COR-L47 (cell line): ENCODE measurements at regions not wholly inside any gene's neighbourhood (a gene's known extent, or its start where the extent isn't known, plus 50 kb on each side); places are given as distances from the start of the nearest gene placed in this dataset.
"Not testable (repeated sequence)": the region's sequence is repeated elsewhere in the genome, so short reads cannot be mapped to it uniquely, and the experiment has no call there.

Source experiments
- DNase-seq: peaks from one replicate; lab custom pipeline; 2025; lab: John Stamatoyannopoulos, UW

- no peak for DNase-seq
Observed at GRCh38 chr10:21057436-21057835, 160.3 kb upstream of the NEBL start.

DNA sequence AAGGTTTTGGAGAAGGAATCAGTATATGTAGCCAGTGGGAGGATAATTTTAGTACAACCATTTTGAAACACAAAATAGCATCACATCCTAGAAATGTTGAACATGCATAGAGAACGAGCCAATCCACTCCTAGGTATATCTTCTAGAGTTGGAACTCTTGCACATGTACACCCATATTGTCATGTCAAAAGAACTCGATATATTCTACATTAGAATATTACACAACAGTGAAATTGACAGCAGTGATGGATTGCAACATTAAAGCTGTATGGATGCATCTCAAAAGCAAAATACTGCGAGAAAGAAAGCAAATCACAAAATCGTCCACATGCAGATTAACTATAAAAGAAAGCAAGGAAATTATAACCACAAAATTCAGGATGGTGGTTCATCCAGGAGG, 159.3 kb upstream of the NEBL start:
- no peak for DNase-seq

GRCh38 chr10:21055339-21056135, 158.4 kb upstream of the NEBL start:
- no peak for DNase-seq

- no peak for DNase-seq
Observed at GRCh38 chr10:21053953-21054690, 157.0 kb upstream of the NEBL start.

GRCh38 chr10:21052709-21053104, 155.6 kb upstream of the NEBL start:
- no peak for DNase-seq

DNA sequence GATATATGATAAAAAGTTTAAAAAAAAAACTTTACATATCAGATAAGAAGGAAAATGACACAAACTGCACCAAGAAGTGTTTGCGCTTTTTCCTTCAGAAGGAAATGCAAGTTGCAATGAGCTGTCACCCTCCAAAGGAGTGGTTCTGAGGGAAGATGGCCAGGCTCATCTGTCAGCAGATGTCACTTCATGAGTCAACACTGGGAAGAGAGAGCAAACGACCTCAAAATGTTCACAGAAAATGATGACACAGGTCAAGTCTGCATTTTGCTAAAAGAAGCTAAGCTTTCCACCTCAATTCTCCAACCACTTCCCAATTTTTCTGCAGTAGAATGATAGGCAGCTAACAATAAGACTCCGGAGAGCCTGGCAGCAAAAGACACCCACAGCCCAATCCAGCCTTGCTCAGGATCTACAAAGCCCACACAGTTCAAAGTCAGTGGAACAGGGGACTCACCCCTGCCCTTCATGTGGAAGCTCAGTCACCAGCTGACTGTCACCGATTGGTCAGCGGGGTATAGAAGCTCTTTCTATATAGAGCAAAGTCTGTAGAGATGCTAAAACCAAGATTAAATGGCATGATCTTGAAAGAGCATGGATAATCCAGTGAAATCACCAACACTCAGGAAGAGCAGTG, 155.1 kb upstream of the NEBL start:
- DNase-seq, result no peak

GRCh38 chr10:21049482-21049881, 152.4 kb upstream of the NEBL start:
- DNase-seq, result no peak

GRCh38 chr10:21048068-21048467, 151.0 kb upstream of the NEBL start:
- DNase-seq, result no peak

GRCh38 chr10:21047511-21047910, 150.4 kb upstream of the NEBL start:
- no peak for DNase-seq

- no peak for DNase-seq
Observed at GRCh38 chr10:21047096-21047495, 150.0 kb upstream of the NEBL start.

- no peak for DNase-seq
Observed at GRCh38 chr10:21043044-21043443, 145.9 kb upstream of the NEBL start.

DNA sequence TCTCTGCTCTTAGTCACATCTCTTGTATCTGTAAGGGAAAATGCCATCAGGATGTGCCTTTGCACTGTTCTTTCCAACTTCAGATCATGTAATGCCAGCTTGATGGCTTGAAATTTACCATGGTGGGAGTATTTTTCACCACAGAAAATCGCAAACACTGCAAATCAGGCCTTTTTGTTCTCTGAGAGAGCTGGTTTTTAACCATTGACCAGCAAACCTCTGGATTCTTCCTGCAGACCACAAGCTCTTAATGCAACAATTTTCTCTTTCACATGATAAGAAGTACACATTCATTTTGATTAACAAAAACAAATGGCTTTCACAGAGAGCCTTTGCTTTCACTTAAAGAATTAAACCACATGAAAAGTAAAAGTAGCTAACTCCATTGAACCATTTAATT, 145.4 kb upstream of the NEBL start:
- no peak for DNase-seq

GRCh38 chr10:21041763-21042458, 144.8 kb upstream of the NEBL start:
- no peak for DNase-seq

- no peak for DNase-seq
Observed at GRCh38 chr10:21039721-21040120, 142.6 kb upstream of the NEBL start.

- DNase-seq, result no peak
Observed at GRCh38 chr10:21036757-21037156, 139.6 kb upstream of the NEBL start.

- not testable (repeated sequence) for DNase-seq
Observed at GRCh38 chr10:21034770-21035169, 137.7 kb upstream of the NEBL start.

DNA sequence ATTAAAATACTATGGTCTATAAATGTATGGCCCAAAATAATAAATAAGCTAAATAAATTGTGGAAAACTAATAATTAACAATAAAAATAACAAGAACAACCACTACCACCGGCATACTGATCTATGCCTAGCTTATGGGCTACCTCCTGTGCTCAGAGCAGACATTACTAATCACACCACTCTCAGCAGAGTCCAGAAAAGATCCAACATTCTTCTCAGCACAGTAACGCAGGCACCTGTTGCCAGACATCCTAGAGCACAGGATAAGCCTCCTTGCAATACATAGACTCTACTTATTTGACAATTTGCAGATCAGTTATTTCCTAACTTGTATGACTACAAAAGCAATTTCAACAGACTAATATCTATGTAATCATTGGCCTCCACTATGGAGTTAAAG, 137.1 kb upstream of the NEBL start:
- no peak for DNase-seq

GRCh38 chr10:21032587-21033319, 135.6 kb upstream of the NEBL start:
- no peak for DNase-seq

DNA sequence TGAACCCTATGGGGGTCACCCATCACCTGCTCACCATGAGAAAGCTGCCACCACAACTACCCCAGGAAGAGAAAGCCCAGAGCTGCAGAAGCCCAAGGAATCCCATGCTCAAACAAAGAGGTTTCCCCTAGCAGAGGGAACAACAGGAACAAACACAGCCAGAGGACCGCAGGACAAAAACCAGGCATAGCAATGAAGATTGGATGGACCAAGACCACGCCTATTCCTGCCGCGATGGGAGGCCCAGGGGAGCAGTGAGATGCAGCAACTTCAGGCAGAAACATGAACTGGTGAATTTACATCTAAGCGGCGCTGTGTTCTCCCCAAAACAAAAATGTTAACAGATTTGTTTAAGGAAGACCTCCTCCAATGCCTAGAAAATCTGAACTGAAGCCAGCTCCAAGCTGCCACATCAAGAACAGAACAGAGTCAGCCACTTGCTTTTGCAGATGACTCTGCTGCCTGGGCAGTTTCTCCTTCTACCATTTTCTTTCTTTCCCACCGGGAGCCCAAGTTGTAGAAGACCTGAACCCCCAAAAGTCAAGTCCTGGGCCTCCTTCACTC, 134.2 kb upstream of the NEBL start:
- DNase-seq, result no peak

- no peak for DNase-seq
Observed at GRCh38 chr10:21030091-21030490, 133.0 kb upstream of the NEBL start.

GRCh38 chr10:21022821-21023220, 125.7 kb upstream of the NEBL start:
- no peak for DNase-seq
